Activated T-cell treated with anti-CD3 and anti-CD28 coated beads, Interleukin-2, amount 50 U/mL, for 4 hours (primary cell): ENCODE measurements at regions not wholly inside any gene's neighbourhood (a gene's known extent, or its start where the extent isn't known, plus 50 kb on each side); places are given as distances from the start of the nearest gene placed in this dataset.

Experiments
- ATAC-seq, 2 donors: fragments of 200-7000 bp; cut with Tn5 transposase; one replicate each; pipeline ENCODE4 v1.10.0; 2021
- DNase-seq: peaks from one replicate; pipeline ENCODE4 v3.0.0-alpha.2; 2020
- H3K27me3 Mint-ChIP-seq: one replicate; pipeline ENCODE4 v1.8.0; 2021; ENCODE audit warnings: low read depth, mixed read lengths
- H3K36me3 Mint-ChIP-seq: one replicate; pipeline ENCODE4 v1.8.0; 2022; ENCODE audit warnings: mixed read lengths; ENCODE audit not compliant: insufficient read depth
- H3K4me1 Mint-ChIP-seq: one replicate; pipeline ENCODE4 v1.8.0; 2021; ENCODE audit warnings: low read depth, mixed read lengths
- H3K4me3 Mint-ChIP-seq: one replicate; pipeline ENCODE4 v1.8.0; 2021; ENCODE audit warnings: mild to moderate bottlenecking, moderate library complexity, mixed read lengths
- H3K9me3 Mint-ChIP-seq: one replicate; pipeline ENCODE4 v1.8.0; 2021; ENCODE audit warnings: mixed read lengths

DNA sequence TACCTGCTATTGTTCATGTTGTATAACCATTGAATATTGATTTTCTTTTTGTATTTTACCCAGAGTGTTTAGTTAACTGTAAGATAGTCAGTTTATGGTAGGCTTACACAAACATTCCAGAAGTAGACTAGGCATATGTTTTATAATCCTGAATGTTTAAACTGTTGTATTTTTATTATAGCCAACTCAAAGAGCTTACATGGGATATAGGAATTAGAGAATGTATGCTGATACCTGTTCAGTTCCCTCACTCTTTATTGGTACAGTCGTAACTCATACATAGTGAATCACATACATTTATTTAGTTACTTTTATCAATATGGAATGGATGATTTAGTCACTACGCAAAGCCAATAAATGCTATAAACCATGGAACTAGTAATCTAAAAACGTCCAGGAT is 657.9 kb downstream of the SLITRK5 start:
- H3K36me3 Mint-ChIP-seq = no peaks in the 10 kb centered on the region
- no peak for ATAC-seq
- H3K4me1 Mint-ChIP-seq = no peaks in the 10 kb centered on the region
- H3K9me3 Mint-ChIP-seq = peaks cover 12% of the 10 kb centered on the region
- no peak overlapping the region for H3K4me3 Mint-ChIP-seq
- no peak for DNase-seq
- H3K27me3 Mint-ChIP-seq = no peaks in the 10 kb centered on the region

DNA sequence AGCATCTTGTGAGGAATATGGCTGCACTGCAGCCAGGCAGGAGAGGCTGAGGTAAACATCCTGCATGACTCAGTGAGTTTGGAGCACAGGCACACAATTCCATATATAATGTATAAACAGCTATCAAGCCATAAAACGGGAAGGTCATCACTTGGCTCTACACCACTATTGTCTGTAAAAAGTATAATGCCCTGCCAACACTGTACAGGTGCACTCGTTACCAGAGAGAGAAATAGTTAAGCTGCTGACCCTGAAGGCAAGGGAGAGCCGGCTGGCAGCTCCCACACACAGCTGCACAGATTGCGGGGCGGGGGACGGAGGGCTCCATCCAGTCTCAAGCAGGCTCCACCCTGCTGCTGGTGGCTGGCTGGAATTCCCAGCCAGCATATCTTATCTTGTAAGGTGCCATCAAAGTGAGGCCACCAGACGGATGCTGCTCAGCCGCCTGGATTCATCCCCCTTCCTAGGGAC is 668.1 kb downstream of the SLITRK5 start:
- H3K27me3 Mint-ChIP-seq = no peaks in the 10 kb centered on the region
- no peaks in the 10 kb centered on the region for H3K36me3 Mint-ChIP-seq
- DNase-seq (no peak), ATAC-seq (no peak)
- no peak overlapping the region for H3K4me3 Mint-ChIP-seq
- peaks cover 10% of the 10 kb centered on the region for H3K9me3 Mint-ChIP-seq
- H3K4me1 Mint-ChIP-seq = no peaks in the 10 kb centered on the region

DNA sequence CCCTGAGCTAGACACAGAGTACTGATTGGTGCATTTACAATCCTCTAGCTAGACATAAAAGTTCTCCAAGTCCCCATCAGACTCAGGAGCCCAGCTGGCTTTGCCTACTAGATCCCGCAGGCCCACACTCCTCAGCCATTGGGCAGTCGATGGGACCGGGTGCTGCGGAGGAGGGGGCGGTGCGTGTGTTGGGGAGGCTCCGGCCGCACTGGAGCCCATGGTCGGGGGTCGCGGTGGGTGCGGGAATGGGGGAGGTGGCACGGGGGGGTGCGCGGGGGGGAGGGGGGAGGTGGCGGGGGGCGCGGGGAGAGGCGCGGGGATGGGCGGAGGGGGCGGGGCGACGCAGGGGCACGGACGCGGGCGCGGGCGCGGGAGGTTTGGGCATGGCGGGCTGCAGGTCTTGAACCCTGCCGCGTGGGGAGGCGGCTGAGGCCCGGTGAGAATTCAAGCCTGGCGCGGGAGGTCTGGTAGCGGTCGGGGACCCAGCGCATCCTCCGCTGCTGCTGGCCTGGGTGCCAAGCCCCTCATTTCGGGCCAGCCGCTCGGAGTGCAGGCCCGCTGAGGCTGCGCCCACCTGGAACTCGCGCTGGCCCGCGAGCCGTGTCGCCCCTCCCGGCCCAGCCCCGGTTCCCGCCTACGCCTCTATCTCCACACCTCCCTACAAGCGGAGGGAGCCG is 674.1 kb downstream of the SLITRK5 start:
- no peaks in the 10 kb centered on the region for H3K27me3 Mint-ChIP-seq
- ATAC-seq = no peak
- H3K4me3 Mint-ChIP-seq = no peak overlapping the region

DNA sequence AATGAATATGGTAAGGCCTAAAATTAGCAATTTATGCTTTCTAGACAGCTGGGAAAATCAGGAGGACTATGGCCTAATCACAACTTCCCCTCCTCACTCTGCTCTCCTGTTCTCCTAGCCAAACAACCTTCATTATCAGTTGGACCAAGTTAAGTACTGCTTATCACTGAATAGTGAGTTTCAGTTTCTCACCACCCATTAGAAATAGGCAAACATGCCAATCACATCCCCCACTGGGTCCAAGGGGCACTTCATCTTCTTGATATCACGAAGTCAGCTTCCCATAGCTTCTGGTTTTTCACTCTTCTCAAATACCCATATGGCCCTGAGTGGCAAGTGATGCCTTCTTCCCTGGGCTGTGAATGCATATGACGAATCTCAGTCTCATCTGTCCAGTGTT is 689.6 kb downstream of the SLITRK5 start:
- Mint-ChIP-seq H3K27me3 (no peaks in the 10 kb centered on the region), H3K4me3 (no peak overlapping the region), H3K4me1 (no peaks in the 10 kb centered on the region), H3K9me3 (peaks cover 29% of the 10 kb centered on the region), H3K36me3 (no peaks in the 10 kb centered on the region)
- DNase-seq = no peak
- no peak for ATAC-seq

More for the DNA sequence above, 674.1 kb downstream of the SLITRK5 start:
- DNase-seq = no peak
- Mint-ChIP-seq H3K36me3 (no peaks in the 10 kb centered on the region), H3K4me1 (no peaks in the 10 kb centered on the region), H3K9me3 (peaks cover 20% of the 10 kb centered on the region)

DNA sequence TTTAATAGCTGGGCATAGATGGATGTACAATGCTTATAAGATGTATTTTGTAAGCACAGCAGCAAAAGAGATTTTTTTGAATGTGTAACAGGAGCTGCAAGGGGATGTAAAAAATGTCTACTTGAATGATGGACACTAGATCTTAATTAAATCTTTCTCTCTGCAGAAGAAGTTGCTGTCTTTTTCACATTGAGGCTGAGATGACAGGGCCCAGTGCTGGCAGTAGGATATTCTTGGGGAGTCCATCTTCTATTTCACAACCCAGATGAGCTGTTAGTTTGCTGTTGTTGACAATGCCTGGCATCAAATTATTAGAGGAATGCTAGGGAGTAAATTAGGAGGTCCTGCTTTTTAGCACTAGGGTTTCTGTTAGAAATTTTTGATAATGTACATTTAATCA is 698.7 kb downstream of the SLITRK5 start:
- Mint-ChIP-seq H3K9me3 (peaks cover 6% of the 10 kb centered on the region), H3K4me3 (no peak overlapping the region), H3K36me3 (no peaks in the 10 kb centered on the region), H3K4me1 (no peaks in the 10 kb centered on the region), H3K27me3 (no peaks in the 10 kb centered on the region)
- ATAC-seq = no peak
- DNase-seq = no peak

DNA sequence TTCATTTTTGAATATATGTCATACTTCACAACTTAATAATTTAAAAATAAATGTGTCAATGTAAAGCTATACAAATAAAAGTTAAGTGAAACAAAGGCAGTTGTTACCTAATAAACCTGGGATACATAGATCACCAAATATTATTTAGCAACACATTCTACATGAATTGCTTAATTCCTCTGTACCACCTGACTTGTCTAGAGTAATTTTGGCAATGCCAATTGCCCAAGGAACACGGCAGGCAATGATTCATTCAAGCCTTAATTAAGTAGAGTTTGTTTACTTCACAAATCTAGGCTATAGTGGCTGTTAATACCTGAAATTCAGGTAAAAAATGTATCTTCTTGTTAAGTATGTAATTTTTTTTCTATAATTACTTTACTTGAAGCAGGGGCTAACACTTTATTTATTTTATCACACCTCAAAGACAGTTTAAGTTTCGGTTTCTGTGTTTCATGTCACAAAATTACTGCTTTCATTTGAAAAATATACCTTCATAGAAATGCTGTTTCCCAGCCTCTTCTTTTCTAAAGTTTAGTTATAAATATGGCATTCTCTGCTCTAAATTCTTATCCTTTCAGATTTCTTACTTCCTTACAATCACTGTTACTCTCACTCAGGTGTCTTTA is 705.7 kb downstream of the SLITRK5 start:
- DNase-seq (no peak), ATAC-seq (no peak)
- H3K4me1 Mint-ChIP-seq = no peaks in the 10 kb centered on the region
- no peak overlapping the region for H3K4me3 Mint-ChIP-seq
- H3K9me3 Mint-ChIP-seq = peaks cover 15% of the 10 kb centered on the region
- H3K27me3 Mint-ChIP-seq = no peaks in the 10 kb centered on the region
- H3K36me3 Mint-ChIP-seq = no peaks in the 10 kb centered on the region

DNA sequence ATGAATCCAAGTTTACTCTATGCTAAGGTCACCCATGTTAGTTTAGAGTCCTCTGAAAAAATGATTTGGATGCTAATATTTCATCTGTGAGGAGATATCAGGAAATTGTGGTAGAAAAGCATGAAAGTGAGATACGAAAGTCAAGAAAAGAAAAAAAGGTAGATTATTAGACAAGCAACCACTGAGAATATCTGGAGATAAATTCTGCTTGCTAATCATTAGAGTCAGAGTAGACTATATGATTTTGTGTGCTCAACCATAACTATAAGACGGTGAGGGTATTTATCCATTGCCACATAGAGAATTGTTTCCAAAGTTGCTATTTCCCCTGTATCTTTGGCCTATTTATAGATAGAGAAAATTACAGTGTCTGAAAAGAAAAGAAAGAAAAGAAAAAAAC is 706.7 kb downstream of the SLITRK5 start:
- H3K4me1 Mint-ChIP-seq = no peaks in the 10 kb centered on the region
- H3K9me3 Mint-ChIP-seq = peaks cover 15% of the 10 kb centered on the region
- no peaks in the 10 kb centered on the region for H3K36me3 Mint-ChIP-seq
- no peak overlapping the region for H3K4me3 Mint-ChIP-seq
- ATAC-seq = no peak
- H3K27me3 Mint-ChIP-seq = no peaks in the 10 kb centered on the region
- DNase-seq = no peak

DNA sequence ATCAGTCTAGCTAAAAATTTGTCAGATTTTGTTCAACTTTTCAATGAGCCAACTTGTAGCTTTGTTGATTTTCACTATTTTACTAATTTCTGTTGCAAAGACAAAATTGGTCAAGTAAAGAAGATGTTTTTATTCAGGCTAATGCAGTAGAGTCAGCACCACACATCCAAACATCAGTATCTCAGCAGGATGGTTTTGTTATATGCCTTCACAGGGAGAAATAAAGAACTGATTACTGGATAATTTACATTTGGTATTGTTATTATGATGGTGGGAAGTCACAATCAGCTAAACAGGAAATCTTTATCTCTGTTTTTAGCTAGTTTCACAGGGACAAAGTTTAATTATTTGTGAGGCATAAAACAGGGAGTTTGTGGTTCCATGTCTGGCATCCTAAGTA is 713.4 kb downstream of the SLITRK5 start:
- peaks cover 7% of the 10 kb centered on the region for H3K9me3 Mint-ChIP-seq
- no peak for DNase-seq
- no peaks in the 10 kb centered on the region for H3K27me3 Mint-ChIP-seq
- no peak overlapping the region for H3K4me3 Mint-ChIP-seq
- no peak for ATAC-seq
- no peaks in the 10 kb centered on the region for H3K36me3 Mint-ChIP-seq
- no peaks in the 10 kb centered on the region for H3K4me1 Mint-ChIP-seq

DNA sequence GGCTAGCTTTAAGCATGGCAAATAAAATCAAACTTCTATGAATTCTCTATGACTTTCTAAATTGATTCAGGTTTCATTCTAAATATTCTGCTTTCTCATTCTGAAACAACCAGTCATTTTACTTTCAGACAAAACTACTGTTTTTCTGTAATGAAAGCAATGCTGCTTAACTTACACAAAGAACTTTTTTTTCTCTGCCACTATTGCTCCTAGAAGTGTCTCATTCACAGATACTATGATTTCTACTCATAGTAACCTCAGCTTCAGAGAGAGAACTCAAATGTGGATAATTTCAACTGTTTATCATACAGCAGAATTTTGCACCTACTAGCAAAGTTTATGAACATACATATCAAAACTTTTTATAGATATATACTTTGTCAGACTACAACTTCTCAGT is 724.6 kb downstream of the SLITRK5 start:
- H3K4me1 Mint-ChIP-seq = no peaks in the 10 kb centered on the region
- H3K36me3 Mint-ChIP-seq = no peaks in the 10 kb centered on the region
- DNase-seq (no peak), ATAC-seq (peak; percentile 51 to 78)
- peaks cover 9% of the 10 kb centered on the region for H3K9me3 Mint-ChIP-seq
- no peaks in the 10 kb centered on the region for H3K27me3 Mint-ChIP-seq
- H3K4me3 Mint-ChIP-seq = no peak overlapping the region

DNA sequence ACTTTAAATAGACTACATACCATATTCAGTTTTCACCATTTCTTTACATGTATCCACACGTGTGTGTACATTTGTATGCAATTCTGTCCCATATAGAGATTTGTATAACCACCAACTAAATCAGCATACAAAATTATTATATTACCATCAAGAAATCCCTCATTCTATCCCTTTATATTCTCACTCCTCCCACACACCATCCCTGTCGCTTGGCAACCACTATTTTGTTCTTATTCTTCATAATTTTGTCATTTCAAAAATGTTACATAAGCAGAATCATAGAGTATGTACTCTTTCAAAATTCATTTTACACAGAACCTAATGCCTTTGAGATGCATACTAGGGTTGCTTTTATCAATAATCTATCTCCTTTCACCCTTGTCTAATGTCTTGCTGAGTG is 740.5 kb downstream of the SLITRK5 start:
- H3K36me3 Mint-ChIP-seq = no peaks in the 10 kb centered on the region
- H3K4me1 Mint-ChIP-seq = no peaks in the 10 kb centered on the region
- DNase-seq (no peak), ATAC-seq (no peak)
- no peak overlapping the region for H3K4me3 Mint-ChIP-seq
- peaks cover 8% of the 10 kb centered on the region for H3K9me3 Mint-ChIP-seq
- H3K27me3 Mint-ChIP-seq = no peaks in the 10 kb centered on the region

DNA sequence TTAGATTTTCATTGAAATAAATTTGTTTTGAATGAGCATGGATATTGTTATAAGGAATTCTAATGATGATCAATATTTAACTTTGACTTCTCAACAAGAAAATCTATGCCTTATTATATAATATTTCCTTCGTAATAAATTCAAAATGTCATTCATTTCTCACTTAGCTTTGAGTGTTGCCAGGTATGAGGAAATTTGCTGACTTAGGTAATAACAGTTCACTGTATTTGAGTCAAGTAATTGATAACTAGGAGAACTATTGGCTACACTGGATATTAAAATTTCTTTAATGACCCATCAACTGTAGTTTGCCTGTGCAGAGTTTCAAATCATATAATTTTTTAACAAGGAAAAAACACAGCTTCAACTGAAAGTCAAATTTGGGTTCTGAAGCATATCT is 746.6 kb downstream of the SLITRK5 start:
- no peak overlapping the region for H3K4me3 Mint-ChIP-seq
- DNase-seq = no peak
- no peaks in the 10 kb centered on the region for H3K36me3 Mint-ChIP-seq

DNA sequence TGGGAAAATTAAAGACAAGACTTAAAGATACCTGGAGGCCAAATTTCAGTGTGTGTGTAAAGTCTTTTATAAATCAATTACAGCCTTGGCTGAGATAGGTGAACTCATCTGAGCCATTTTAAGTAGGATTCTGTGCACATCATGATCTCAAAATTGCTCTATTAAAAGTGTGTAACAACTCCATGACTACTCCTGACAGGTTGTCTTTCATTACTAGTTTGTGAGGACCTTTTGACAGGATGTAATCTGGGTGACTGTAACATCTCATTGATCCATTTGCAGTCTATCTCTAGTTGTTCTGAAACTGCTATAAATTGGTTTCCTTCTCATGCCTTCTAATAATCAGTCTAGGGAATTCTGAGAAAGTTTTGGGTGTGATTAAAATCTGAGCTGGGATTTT is 753.3 kb downstream of the SLITRK5 start:
- Mint-ChIP-seq H3K9me3 (peaks cover 7% of the 10 kb centered on the region), H3K4me1 (no peaks in the 10 kb centered on the region), H3K36me3 (no peaks in the 10 kb centered on the region), H3K27me3 (no peaks in the 10 kb centered on the region), H3K4me3 (no peak overlapping the region)
- ATAC-seq (no peak), DNase-seq (no peak)

More for the DNA sequence above, 746.6 kb downstream of the SLITRK5 start:
- H3K9me3 Mint-ChIP-seq = peaks cover 13% of the 10 kb centered on the region
- no peaks in the 10 kb centered on the region for H3K27me3 Mint-ChIP-seq
- H3K4me1 Mint-ChIP-seq = no peaks in the 10 kb centered on the region
- ATAC-seq = no peak

DNA sequence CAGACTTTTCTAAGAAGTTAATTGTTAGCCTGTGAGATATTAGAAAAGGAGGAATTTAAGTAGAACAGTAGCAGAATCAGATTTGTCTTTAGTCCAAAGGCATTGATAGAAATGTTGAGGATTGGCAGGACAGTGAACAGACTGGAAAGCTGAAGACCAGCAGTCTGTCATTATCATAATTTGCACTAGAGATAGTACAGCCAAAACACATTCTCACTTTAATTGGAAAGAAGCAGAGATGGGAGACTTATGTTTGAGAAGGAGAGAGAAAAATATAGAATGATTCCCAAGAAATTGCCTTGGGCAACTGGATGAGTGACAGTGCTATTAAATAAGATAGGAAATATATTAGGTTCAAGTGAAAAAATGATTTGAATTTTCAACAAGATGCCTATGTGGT is 755.5 kb downstream of the SLITRK5 start:
- no peak for DNase-seq
- Mint-ChIP-seq H3K9me3 (peaks cover 3% of the 10 kb centered on the region), H3K27me3 (no peaks in the 10 kb centered on the region), H3K4me1 (no peaks in the 10 kb centered on the region), H3K36me3 (no peaks in the 10 kb centered on the region), H3K4me3 (no peak overlapping the region)
- ATAC-seq = no peak

DNA sequence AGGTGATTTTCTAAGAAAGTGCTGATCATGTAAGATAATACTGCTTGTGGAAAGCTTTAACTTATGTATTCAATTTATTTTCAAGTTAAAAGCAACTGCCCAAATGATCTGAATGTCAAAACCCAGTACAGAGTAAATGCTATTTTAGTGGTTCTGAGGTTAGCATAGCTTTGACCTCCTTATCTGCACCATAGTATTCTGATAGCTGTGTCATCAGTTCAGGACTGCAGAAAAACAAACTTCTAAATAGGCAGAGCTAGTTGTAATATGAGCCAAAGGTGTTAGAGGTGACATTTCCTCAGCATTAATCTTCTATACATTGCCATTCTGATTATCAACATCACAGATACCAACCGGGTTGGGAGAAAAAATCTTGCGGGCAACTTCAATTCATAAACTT is 758.7 kb downstream of the SLITRK5 start:
- Mint-ChIP-seq H3K27me3 (no peaks in the 10 kb centered on the region), H3K4me3 (no peak overlapping the region)
- DNase-seq = no peak

DNA sequence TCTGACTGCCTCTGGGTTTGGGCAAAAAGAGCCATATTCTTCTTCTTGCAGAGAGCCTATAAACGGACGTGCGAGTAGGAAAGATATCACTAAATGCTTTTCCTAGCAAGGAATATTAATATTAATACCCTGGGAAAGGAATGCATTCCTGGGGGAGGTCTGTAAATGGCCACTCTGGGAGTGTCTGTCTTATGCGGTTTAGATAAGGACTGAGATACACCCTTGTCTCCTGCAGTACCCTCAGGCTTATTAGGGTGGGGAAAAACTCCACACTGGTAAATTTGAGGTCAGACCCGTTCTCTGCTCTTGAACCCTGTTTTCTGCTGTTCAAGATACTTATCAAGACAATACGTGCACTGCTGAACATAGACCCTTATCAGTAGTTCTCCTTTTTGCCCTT is 763.8 kb downstream of the SLITRK5 start:
- ATAC-seq (no peak), DNase-seq (no peak)
- Mint-ChIP-seq H3K4me1 (no peaks in the 10 kb centered on the region), H3K27me3 (no peaks in the 10 kb centered on the region), H3K9me3 (peaks cover 18% of the 10 kb centered on the region), H3K4me3 (no peak overlapping the region), H3K36me3 (no peaks in the 10 kb centered on the region)

More for the DNA sequence above, 758.7 kb downstream of the SLITRK5 start:
- no peaks in the 10 kb centered on the region for H3K4me1 Mint-ChIP-seq
- ATAC-seq = no peak
- peaks cover 14% of the 10 kb centered on the region for H3K9me3 Mint-ChIP-seq
- H3K36me3 Mint-ChIP-seq = no peaks in the 10 kb centered on the region
